SU-DHL-6 (cell line): ENCODE measurements at regions not wholly inside any gene's neighbourhood (a gene's known extent, or its start where the extent isn't known, plus 50 kb on each side); places are given as distances from the start of the nearest gene placed in this dataset.
A peak's percentile ranks its signal among the peaks of the same experiment; 100 is the strongest.

Experiments
- H2AFZ ChIP-seq: fragments of 200-600 bp; sonication (generic); 2 replicates; pipeline ENCODE4 v1.6.1; 2014; ENCODE audit warnings: low read depth, mild to moderate bottlenecking, moderate library complexity, mixed read lengths, antibody characterized with exemption, low read length; ENCODE audit not compliant: severe bottlenecking
- H3F3A ChIP-seq: fragments of 200-600 bp; shearing (Covaris generic); 2 replicates; pipeline ENCODE4 v1.6.0; 2016; ENCODE audit warnings: antibody characterized with exemption, mild to moderate bottlenecking; ENCODE audit not compliant: insufficient read depth
- H3K27ac ChIP-seq: fragments of 200-600 bp; sonication (generic); 2 replicates; pipeline ENCODE4 v1.5.1; 2016; ENCODE audit warnings: low read depth, mild to moderate bottlenecking, low read length, moderate library complexity, mixed read lengths
- H3K27me3 ChIP-seq: fragments of 200-600 bp; sonication (generic), shearing (Covaris generic); 2 replicates; pipeline ENCODE4 v1.6.0; 2014; ENCODE audit warnings: mild to moderate bottlenecking, low read length
- H3K36me3 ChIP-seq: fragments of 200-600 bp; sonication (generic); 2 replicates; pipeline ENCODE4 v1.6.1; 2014; ENCODE audit warnings: mild to moderate bottlenecking, low read length, mixed read lengths
- H3K4me2 ChIP-seq: fragments of 300-600, 200-600 bp; shearing (Covaris generic), sonication (generic); 2 replicates; pipeline ENCODE4 v1.6.0; 2014; ENCODE audit warnings: low read length, low read depth, mild to moderate bottlenecking; ENCODE audit not compliant: poor library complexity, severe bottlenecking
- H3K4me3 ChIP-seq: fragments of 200-600 bp; sonication (generic); 2 replicates; pipeline ENCODE4 v1.5.1; 2014; ENCODE audit warnings: antibody characterized with exemption, low read length, mild to moderate bottlenecking, mixed read lengths; ENCODE audit not compliant: insufficient read depth, poor library complexity, severe bottlenecking
- H3K79me2 ChIP-seq: fragments of 200-600 bp; sonication (generic); 2 replicates; pipeline ENCODE4 v1.6.1; 2014; ENCODE audit warnings: mild to moderate bottlenecking, low read length, moderate library complexity; ENCODE audit not compliant: insufficient read depth
- H3K9ac ChIP-seq: fragments of 200-600 bp; sonication (generic); 2 replicates; pipeline ENCODE4 v1.7.0; 2014; ENCODE audit warnings: mild to moderate bottlenecking, low read length
- H3K9me2 ChIP-seq: fragments of 200-600 bp; sonication (generic); replicated peaks from 2 replicates; pipeline ENCODE4 v1.6.1; 2014; ENCODE audit warnings: low read length; ENCODE audit not compliant: insufficient read depth
- H3K9me3 ChIP-seq: fragments of 200-600 bp; sonication (generic); 2 replicates; pipeline ENCODE4 v1.6.1; 2014; ENCODE audit warnings: low read length, mixed read lengths; ENCODE audit not compliant: insufficient read depth
- H4K20me1 ChIP-seq: fragments of 200-600 bp; sonication (generic); 2 replicates; pipeline ENCODE4 v1.6.1; 2014; ENCODE audit warnings: low read depth, mild to moderate bottlenecking, antibody characterized with exemption, low read length, moderate library complexity, mixed read lengths
- EZH2phosphoT487 ChIP-seq: fragments of 200-600 bp; sonication (generic), shearing (Covaris generic); conservative IDR thresholded peaks from 2 replicates; pipeline ENCODE4 v1.6.1; 2018; ENCODE audit warnings: mild to moderate bottlenecking, antibody characterized with exemption, low read length, moderate library complexity, mixed read lengths
- TF ChIP-seq, protein P1 (sequence below): fragments of 200-600 bp; sonication (generic); IDR thresholded peaks from one replicate; pipeline ENCODE4 v1.5.1; 2017; ENCODE audit warnings: antibody characterized with exemption, mild to moderate bottlenecking, low read length, moderate library complexity; ENCODE audit not compliant: insufficient read depth, poor library complexity, severe bottlenecking

DNA sequence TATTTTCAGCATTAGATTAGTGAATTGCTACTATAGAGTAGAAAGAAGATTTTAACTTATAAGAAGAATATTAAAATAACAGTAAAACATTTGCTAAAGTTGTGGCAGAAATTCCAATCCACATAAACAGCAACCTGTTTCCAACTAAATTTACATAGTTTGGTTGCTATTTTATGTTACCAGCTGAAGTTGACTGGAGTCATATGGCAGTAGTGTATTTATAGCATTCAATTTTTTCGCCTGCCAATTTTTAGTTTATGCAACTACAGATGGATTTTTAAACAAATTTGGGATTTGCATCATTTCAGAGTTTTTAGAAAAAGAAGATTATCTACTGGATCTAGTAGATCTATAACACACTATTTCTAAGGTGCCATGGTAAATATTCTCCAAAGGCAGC, 332.5 kb upstream of the BCHE start:
- no peak for TF ChIP-seq EZH2phosphoT487
- TF ChIP-seq, protein P1, sequence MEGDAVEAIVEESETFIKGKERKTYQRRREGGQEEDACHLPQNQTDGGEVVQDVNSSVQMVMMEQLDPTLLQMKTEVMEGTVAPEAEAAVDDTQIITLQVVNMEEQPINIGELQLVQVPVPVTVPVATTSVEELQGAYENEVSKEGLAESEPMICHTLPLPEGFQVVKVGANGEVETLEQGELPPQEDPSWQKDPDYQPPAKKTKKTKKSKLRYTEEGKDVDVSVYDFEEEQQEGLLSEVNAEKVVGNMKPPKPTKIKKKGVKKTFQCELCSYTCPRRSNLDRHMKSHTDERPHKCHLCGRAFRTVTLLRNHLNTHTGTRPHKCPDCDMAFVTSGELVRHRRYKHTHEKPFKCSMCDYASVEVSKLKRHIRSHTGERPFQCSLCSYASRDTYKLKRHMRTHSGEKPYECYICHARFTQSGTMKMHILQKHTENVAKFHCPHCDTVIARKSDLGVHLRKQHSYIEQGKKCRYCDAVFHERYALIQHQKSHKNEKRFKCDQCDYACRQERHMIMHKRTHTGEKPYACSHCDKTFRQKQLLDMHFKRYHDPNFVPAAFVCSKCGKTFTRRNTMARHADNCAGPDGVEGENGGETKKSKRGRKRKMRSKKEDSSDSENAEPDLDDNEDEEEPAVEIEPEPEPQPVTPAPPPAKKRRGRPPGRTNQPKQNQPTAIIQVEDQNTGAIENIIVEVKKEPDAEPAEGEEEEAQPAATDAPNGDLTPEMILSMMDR = no peak

DNA sequence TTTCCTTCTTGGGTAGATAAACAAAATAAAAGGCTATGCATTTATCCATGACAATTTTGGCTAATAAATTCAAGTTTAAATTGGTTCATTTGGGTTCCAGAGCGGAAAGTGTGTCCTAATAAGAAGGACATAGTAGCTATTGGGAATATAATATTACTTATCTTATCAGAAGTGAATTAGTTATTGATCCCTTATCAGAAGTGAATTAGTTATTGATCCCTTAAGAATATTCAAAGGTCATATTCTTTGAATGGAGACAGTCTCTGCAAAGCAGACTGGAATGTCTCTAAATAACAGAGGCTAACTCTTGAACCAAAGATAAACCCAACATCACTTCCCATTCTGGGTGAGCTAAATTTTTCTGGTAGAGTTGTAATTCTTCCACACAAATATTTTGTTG, 290.7 kb upstream of the BCHE start:
- Histone ChIP-seq H3K27me3 (no peaks in the 10 kb centered on the region), H4K20me1 (no peaks in the 10 kb centered on the region), H3K79me2 (no peaks in the 10 kb centered on the region), H3K36me3 (no peaks in the 10 kb centered on the region), H3K9me2 (no peaks in the 10 kb centered on the region), H3K4me2 (no peak overlapping the region), H3K27ac (no peak overlapping the region), H3K4me3 (no peak overlapping the region), H3F3A (no peaks in the 10 kb centered on the region), H3K9ac (no peak overlapping the region), H2AFZ (no peak overlapping the region), H3K9me3 (no peaks in the 10 kb centered on the region)
- TF ChIP-seq, protein P1 = no peak
- TF ChIP-seq EZH2phosphoT487 = no peak

More for the DNA sequence above, 332.5 kb upstream of the BCHE start:
- H3K9me3 ChIP-seq = no peaks in the 10 kb centered on the region
- H3K27ac ChIP-seq = no peak overlapping the region
- H3K9me2 ChIP-seq = no peaks in the 10 kb centered on the region
- H4K20me1 ChIP-seq = no peaks in the 10 kb centered on the region
- H3K4me2 ChIP-seq = no peak overlapping the region
- H3K27me3 ChIP-seq = no peaks in the 10 kb centered on the region
- H3K4me3 ChIP-seq = no peak overlapping the region
- H3F3A ChIP-seq = no peaks in the 10 kb centered on the region
- no peak overlapping the region for H3K9ac ChIP-seq
- H3K79me2 ChIP-seq = no peaks in the 10 kb centered on the region
- no peak overlapping the region for H2AFZ ChIP-seq
- no peaks in the 10 kb centered on the region for H3K36me3 ChIP-seq

DNA sequence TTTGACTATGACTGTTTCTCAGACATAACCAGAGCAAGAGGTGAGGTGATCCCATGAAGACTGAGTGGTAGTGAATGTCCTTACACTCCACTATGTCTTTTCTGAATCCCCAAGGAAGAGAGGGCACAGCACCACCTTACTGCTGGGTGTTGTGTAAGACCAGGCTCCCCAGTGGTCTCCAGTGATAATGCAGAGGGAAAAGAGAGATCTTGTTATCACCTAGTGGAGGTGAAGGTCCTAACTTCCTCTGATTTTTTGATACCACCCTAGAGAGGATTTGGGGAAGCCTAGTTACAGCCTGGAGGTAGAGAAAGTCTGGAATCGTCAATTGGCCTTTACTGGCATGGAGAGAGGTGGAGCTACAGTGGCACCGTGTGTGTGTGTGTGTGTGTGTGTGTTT, 288.0 kb upstream of the BCHE start:
- Histone ChIP-seq H2AFZ (peak overlapping the region; percentile 32), H4K20me1 (no peaks in the 10 kb centered on the region), H3K9me2 (no peaks in the 10 kb centered on the region), H3K36me3 (no peaks in the 10 kb centered on the region), H3K4me2 (no peak overlapping the region), H3K79me2 (no peaks in the 10 kb centered on the region), H3K27me3 (no peaks in the 10 kb centered on the region), H3K9me3 (no peaks in the 10 kb centered on the region), H3K9ac (no peak overlapping the region), H3K4me3 (no peak overlapping the region), H3F3A (no peaks in the 10 kb centered on the region), H3K27ac (no peak overlapping the region)
- TF ChIP-seq, protein P1 = no peak
- TF ChIP-seq EZH2phosphoT487 = no peak
